ENCODE measurements at regions not wholly inside any gene's neighbourhood (a gene's known extent, or its start where the extent isn't known, plus 50 kb on each side); places are given as distances from the start of the nearest gene placed in this dataset.
A peak's percentile ranks its signal among the peaks of the same experiment; 100 is the strongest.

DNA sequence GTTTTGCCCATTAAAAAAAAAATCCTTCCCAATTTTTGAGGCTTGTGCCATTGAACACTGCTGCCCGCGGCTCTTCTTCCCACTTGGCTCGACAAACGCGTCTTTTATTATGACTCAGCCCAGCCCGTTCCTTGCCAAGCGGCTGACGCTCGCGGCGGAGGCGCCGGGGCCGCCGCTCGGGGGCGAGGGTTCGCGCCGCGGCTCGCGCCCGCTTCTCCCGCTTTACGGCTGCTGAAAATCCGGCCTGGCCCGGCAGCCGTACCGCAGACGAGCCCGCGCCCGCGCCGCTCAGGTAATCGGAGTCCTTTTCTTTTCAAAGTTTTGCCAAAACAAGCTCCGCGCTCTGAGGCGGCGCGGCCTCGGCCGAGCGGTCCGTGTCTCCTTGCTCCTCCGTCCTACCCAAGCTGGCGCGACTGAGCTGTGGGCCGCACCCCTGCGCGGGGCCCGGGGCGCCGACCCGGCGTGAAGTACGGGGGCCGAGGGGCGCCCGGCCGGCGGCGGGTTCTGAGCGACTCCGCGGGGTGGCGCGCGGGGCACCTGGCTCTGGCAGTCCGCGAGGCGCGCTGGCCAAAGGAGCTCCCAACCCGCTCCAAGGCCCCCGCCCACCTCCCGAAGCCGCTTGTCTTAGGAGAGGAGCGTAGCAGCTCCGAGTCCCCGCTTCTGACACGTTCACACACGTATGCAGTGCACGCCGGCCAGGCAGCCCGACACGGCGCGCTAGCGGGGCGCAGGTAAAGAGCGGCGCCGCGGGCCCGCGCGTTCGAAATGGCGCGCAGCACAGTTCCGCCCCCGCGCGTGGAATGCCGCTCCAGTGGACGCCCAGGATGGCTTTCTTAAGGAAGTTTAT is 418.2 kb upstream of the NAALADL2 start:
- peak; percentile 85 for DNase-seq
- H2AFZ ChIP-seq (ENCODE audit: low read depth), result peak overlapping the region; percentile 91
- peak overlapping the region; percentile 84 to 98 for H3K27ac ChIP-seq (ENCODE audit: low read depth in 2 of 2, low read length in 1 of 2)
- peaks cover 31% of the 10 kb centered on the region for H3F3A ChIP-seq (replicated peaks; ENCODE audit: insufficient read depth)
- H3K36me3 ChIP-seq (replicated peaks in 1 of 2; ENCODE audit: control insufficient read depth in 1 of 2, insufficient read depth in 2 of 2, low read length in 1 of 2), result no peaks in the 10 kb centered on the region
- H3K9me3 ChIP-seq, result no peaks in the 10 kb centered on the region
- peak overlapping the region; percentile 76 to 82 for H3K4me3 ChIP-seq (ENCODE audit: low read depth in 2 of 2, low read length in 1 of 2)
- WGBS (ENCODE audit: low lambda C conversion rate), result 1% methylated on average over 44 of the region's 107 CpGs
- H3K4me2 ChIP-seq, result peak overlapping the region; percentile 85
- H3K9ac ChIP-seq, result peak overlapping the region; percentile 91
- POLR2A ChIA-PET, result interaction anchor here (0.5 to 1.2 kb wide), 2 partner anchors 193 to 1421 kb away, joined by 3 read pairs; no protein-coding TSS in a partner anchor
- peaks cover 3 to 8% of the 10 kb centered on the region in 2 experiments; a peak in 3 of 4 replicates for H3K4me1 ChIP-seq (ENCODE audit: control insufficient read depth in 1 of 2, insufficient read depth in 2 of 2, low read depth in 1 of 2, low read length in 1 of 2)
- H4K20me1 ChIP-seq (ENCODE audit: insufficient read depth), result no peaks in the 10 kb centered on the region
- CTCF ChIA-PET, result interaction anchor here (1.1 to 1.8 kb wide), 6 partner anchors 10 to 686 kb away, joined by 3 to 6 read pairs (median 4); no protein-coding TSS in a partner anchor
- no peaks in the 10 kb centered on the region for H3K9me2 ChIP-seq
- no peaks in the 10 kb centered on the region for H3K27me3 ChIP-seq (ENCODE audit: insufficient read depth)
- peaks cover 28% of the 10 kb centered on the region for H3K79me2 ChIP-seq (ENCODE audit: insufficient read depth)
- peak; percentile 17 for TF ChIP-seq TCF12 (IDR thresholded peaks at IDR 0.05)
- TF ChIP-seq TAF1 (IDR thresholded peaks at IDR 0.05; ENCODE audit: borderline replicate concordance, low read depth, low read length), result peak; percentile 52; the same call in 1 of the 2 replicates
- TF ChIP-seq, protein P1, sequence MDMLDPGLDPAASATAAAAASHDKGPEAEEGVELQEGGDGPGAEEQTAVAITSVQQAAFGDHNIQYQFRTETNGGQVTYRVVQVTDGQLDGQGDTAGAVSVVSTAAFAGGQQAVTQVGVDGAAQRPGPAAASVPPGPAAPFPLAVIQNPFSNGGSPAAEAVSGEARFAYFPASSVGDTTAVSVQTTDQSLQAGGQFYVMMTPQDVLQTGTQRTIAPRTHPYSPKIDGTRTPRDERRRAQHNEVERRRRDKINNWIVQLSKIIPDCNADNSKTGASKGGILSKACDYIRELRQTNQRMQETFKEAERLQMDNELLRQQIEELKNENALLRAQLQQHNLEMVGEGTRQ (IDR thresholded peaks at IDR 0.05; ENCODE audit: borderline replicate concordance, low read depth, low read length), result no peak
- 0 out of 2 replicates have a peak, but pooled peaks have one; percentile 17 for TF ChIP-seq TEAD4 (IDR thresholded peaks at IDR 0.05; ENCODE audit: borderline replicate concordance, insufficient read depth)
- TF ChIP-seq NFIC (IDR thresholded peaks at IDR 0.05; ENCODE audit: borderline replicate concordance), result peak; percentile 86
- TF ChIP-seq, protein P2, sequence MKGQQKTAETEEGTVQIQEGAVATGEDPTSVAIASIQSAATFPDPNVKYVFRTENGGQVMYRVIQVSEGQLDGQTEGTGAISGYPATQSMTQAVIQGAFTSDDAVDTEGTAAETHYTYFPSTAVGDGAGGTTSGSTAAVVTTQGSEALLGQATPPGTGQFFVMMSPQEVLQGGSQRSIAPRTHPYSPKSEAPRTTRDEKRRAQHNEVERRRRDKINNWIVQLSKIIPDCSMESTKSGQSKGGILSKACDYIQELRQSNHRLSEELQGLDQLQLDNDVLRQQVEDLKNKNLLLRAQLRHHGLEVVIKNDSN (IDR thresholded peaks at IDR 0.05; ENCODE audit: borderline replicate concordance, low read depth), result 0 out of 2 replicates have a peak, but pooled peaks have one; percentile 9
- TF ChIP-seq POLR2AphosphoS5 (IDR thresholded peaks at IDR 0.05; ENCODE audit: low read depth, low read length), result peak; percentile 31; the same call in 1 of the 2 replicates
- TF ChIP-seq YY1 (IDR thresholded peaks at IDR 0.05; ENCODE audit: low read depth), result peak; percentile 45; the same call in 1 of the 2 replicates
- TF ChIP-seq JUND (IDR thresholded peaks at IDR 0.05), result peak; percentile 60; the same call in 1 of the 2 replicates
- TF ChIP-seq GABPA (IDR thresholded peaks at IDR 0.05; ENCODE audit: low read depth), result no peak
- no peak for TF ChIP-seq CHD2 (IDR thresholded peaks at IDR 0.05; ENCODE audit: low read length, partially characterized antibody)
- no peak for TF ChIP-seq EZH2phosphoT487 (IDR thresholded peaks at IDR 0.05; ENCODE audit: borderline replicate concordance, low read depth)
- TF ChIP-seq, protein P3, sequence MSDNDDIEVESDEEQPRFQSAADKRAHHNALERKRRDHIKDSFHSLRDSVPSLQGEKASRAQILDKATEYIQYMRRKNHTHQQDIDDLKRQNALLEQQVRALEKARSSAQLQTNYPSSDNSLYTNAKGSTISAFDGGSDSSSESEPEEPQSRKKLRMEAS (IDR thresholded peaks at IDR 0.05; ENCODE audit: low read depth), result peak; percentile 65; the same call in 1 of the 2 replicates
- TF ChIP-seq, protein P4, sequence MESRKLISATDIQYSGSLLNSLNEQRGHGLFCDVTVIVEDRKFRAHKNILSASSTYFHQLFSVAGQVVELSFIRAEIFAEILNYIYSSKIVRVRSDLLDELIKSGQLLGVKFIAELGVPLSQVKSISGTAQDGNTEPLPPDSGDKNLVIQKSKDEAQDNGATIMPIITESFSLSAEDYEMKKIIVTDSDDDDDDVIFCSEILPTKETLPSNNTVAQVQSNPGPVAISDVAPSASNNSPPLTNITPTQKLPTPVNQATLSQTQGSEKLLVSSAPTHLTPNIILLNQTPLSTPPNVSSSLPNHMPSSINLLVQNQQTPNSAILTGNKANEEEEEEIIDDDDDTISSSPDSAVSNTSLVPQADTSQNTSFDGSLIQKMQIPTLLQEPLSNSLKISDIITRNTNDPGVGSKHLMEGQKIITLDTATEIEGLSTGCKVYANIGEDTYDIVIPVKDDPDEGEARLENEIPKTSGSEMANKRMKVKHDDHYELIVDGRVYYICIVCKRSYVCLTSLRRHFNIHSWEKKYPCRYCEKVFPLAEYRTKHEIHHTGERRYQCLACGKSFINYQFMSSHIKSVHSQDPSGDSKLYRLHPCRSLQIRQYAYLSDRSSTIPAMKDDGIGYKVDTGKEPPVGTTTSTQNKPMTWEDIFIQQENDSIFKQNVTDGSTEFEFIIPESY (IDR thresholded peaks at IDR 0.05; ENCODE audit: borderline replicate concordance, low read depth), result no peak
- TF ChIP-seq SIN3A (IDR thresholded peaks at IDR 0.05; ENCODE audit: borderline replicate concordance, low read depth, low read length), result no peak
- TF ChIP-seq, protein P5, sequence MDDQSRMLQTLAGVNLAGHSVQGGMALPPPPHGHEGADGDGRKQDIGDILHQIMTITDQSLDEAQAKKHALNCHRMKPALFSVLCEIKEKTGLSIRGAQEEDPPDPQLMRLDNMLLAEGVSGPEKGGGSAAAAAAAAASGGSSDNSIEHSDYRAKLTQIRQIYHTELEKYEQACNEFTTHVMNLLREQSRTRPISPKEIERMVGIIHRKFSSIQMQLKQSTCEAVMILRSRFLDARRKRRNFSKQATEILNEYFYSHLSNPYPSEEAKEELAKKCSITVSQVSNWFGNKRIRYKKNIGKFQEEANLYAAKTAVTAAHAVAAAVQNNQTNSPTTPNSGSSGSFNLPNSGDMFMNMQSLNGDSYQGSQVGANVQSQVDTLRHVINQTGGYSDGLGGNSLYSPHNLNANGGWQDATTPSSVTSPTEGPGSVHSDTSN (IDR thresholded peaks at IDR 0.05), result peak; percentile 39; the same call in 1 of the 2 replicates
- TF ChIP-seq MXI1 (IDR thresholded peaks at IDR 0.05; ENCODE audit: low read depth, low read length), result peak; percentile 55
- TF ChIP-seq EP300 (IDR thresholded peaks at IDR 0.05; ENCODE audit: borderline replicate concordance in 1 of 2, low read depth in 1 of 2, low read length in 1 of 2), result peak in 1 of 2 experiments; percentile 52; a peak in 1 of 4 replicates
- no peak for TF ChIP-seq RFX5 (IDR thresholded peaks at IDR 0.05; ENCODE audit: low read length)
- TF ChIP-seq ELF1 (IDR thresholded peaks at IDR 0.05), result no peak; the same call in 1 of the 2 replicates
- TF ChIP-seq MEF2A (IDR thresholded peaks at IDR 0.05; ENCODE audit: borderline replicate concordance, low read depth), result no peak
- TF ChIP-seq, protein P6, sequence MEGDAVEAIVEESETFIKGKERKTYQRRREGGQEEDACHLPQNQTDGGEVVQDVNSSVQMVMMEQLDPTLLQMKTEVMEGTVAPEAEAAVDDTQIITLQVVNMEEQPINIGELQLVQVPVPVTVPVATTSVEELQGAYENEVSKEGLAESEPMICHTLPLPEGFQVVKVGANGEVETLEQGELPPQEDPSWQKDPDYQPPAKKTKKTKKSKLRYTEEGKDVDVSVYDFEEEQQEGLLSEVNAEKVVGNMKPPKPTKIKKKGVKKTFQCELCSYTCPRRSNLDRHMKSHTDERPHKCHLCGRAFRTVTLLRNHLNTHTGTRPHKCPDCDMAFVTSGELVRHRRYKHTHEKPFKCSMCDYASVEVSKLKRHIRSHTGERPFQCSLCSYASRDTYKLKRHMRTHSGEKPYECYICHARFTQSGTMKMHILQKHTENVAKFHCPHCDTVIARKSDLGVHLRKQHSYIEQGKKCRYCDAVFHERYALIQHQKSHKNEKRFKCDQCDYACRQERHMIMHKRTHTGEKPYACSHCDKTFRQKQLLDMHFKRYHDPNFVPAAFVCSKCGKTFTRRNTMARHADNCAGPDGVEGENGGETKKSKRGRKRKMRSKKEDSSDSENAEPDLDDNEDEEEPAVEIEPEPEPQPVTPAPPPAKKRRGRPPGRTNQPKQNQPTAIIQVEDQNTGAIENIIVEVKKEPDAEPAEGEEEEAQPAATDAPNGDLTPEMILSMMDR (IDR thresholded peaks at IDR 0.05), result peak; percentile 23
- TF ChIP-seq FOSL2 (IDR thresholded peaks at IDR 0.05; ENCODE audit: borderline replicate concordance, low read depth), result peak; percentile 74; the same call in 1 of the 2 replicates
- TF ChIP-seq RAD21 (IDR thresholded peaks at IDR 0.05; ENCODE audit: low read length), result peak; percentile 33
